GM23338 (cell line): ENCODE measurements at regions not wholly inside any gene's neighbourhood (a gene's known extent, or its start where the extent isn't known, plus 50 kb on each side); places are given as distances from the start of the nearest gene placed in this dataset.

Experiments
- ATAC-seq: fragments of 200-7000 bp; cut with Tn5 transposase; 3 replicates; pipeline ENCODE4 v1.9.1; 2020
- DNase-seq: peaks from one replicate; pipeline ENCODE4 v3.0.0-alpha.2; 2015; ENCODE audit warnings: low spot score
- H2AFZ ChIP-seq: fragments of 200-600 bp; sonication (generic); 2 replicates; pipeline ENCODE4 v1.8.0; 2016; ENCODE audit warnings: antibody characterized with exemption, mild to moderate bottlenecking, moderate library complexity
- H3F3A ChIP-seq: fragments of 200-600 bp; sonication (generic); replicated peaks from 2 replicates; pipeline ENCODE4 v1.8.0; 2017; ENCODE audit warnings: antibody characterized with exemption, mixed run types, low read depth
- H3K27ac ChIP-seq: fragments of 200-600 bp; sonication (generic); 2 replicates; pipeline ENCODE4 v1.6.1; 2016; ENCODE audit warnings: low read depth
- H3K27me3 ChIP-seq: fragments of 200-600 bp; sonication (generic); 2 replicates; pipeline ENCODE4 v1.8.0; 2016; ENCODE audit warnings: mild to moderate bottlenecking, mixed run types, moderate library complexity; ENCODE audit not compliant: insufficient read depth
- H3K36me3 ChIP-seq: fragments of 200-600 bp; sonication (generic); 2 replicates; pipeline ENCODE4 v1.8.0; 2016; ENCODE audit warnings: mild to moderate bottlenecking; ENCODE audit not compliant: insufficient read depth
- H3K4me1 ChIP-seq: fragments of 200-600 bp; sonication (generic); 2 replicates; pipeline ENCODE4 v1.8.0; 2016; ENCODE audit warnings: mild to moderate bottlenecking, moderate library complexity; ENCODE audit not compliant: insufficient read depth
- H3K4me2 ChIP-seq: fragments of 200-600 bp; sonication (generic); 2 replicates; pipeline ENCODE4 v1.7.1; 2017; ENCODE audit warnings: mixed run types
- H3K4me3 ChIP-seq: fragments of 200-600 bp; sonication (generic); 2 replicates; pipeline ENCODE4 v1.6.1; 2016; ENCODE audit warnings: mixed run types
- H3K79me2 ChIP-seq: fragments of 200-600 bp; sonication (generic); replicated peaks from 2 replicates; pipeline ENCODE4 v1.8.0; 2017; ENCODE audit warnings: mild to moderate bottlenecking; ENCODE audit not compliant: insufficient read depth
- H3K9me2 ChIP-seq: fragments of 200-600 bp; sonication (generic); 2 replicates; pipeline ENCODE4 v1.8.0; 2017; ENCODE audit not compliant: insufficient read depth
- H4K20me1 ChIP-seq: fragments of 200-600 bp; sonication (generic); replicated peaks from 2 replicates; pipeline ENCODE4 v1.8.0; 2017; ENCODE audit warnings: mild to moderate bottlenecking; ENCODE audit not compliant: insufficient read depth
- H3K27ac Mint-ChIP-seq: 2 replicates; pipeline ENCODE4 v1.8.0; 2020; ENCODE audit warnings: inconsistent platforms, mild to moderate bottlenecking, moderate library complexity, mixed read lengths
- H3K27me3 Mint-ChIP-seq: 3 replicates; pipeline ENCODE4 v1.8.0; 2022; ENCODE audit warnings: low read depth, mild to moderate bottlenecking, moderate library complexity, mixed read lengths, inconsistent platforms; ENCODE audit not compliant: insufficient read depth, poor library complexity
- H3K36me3 Mint-ChIP-seq: 3 replicates; pipeline ENCODE4 v1.8.0; 2021; ENCODE audit warnings: low read depth, mild to moderate bottlenecking, inconsistent platforms, moderate library complexity, mixed read lengths
- H3K4me1 Mint-ChIP-seq: 3 replicates; pipeline ENCODE4 v1.8.0; 2020; ENCODE audit warnings: mild to moderate bottlenecking, inconsistent platforms, mixed read lengths
- H3K4me3 Mint-ChIP-seq: 3 replicates; pipeline ENCODE4 v1.8.0; 2021; ENCODE audit warnings: moderate library complexity, mild to moderate bottlenecking, inconsistent platforms, mixed read lengths
- H3K9me3 Mint-ChIP-seq: 3 replicates; pipeline ENCODE4 v1.8.0; 2020; ENCODE audit warnings: moderate library complexity, mild to moderate bottlenecking, inconsistent platforms, mixed read lengths
- CREB1 ChIP-seq: fragments of 250-450 bp; sonication (Bioruptor Pico); IDR thresholded peaks from 2 replicates; pipeline ENCODE4 v1.5.0; 2020; ENCODE audit warnings: low read depth, mild to moderate bottlenecking, moderate library complexity
- EZH2 ChIP-seq: fragments of 200-600 bp; sonication (generic); IDR thresholded peaks from one replicate; pipeline ENCODE4 v1.8.0; 2017; ENCODE audit warnings: antibody characterized with exemption, mild to moderate bottlenecking, low read depth; ENCODE audit not compliant: unreplicated experiment
- EZH2phosphoT487 ChIP-seq: fragments of 200-600 bp; sonication (generic); IDR thresholded peaks from one replicate; pipeline ENCODE4 v1.8.1; 2018; ENCODE audit warnings: antibody characterized with exemption; ENCODE audit not compliant: unreplicated experiment
- JUNB ChIP-seq: IDR thresholded peaks from one replicate; pipeline ENCODE4 v1.6.1; 2016; ENCODE audit warnings: antibody characterized with exemption; ENCODE audit not compliant: unreplicated experiment
- NANOG ChIP-seq: IDR thresholded peaks from 2 replicates; pipeline ENCODE4 v1.6.1; 2016; ENCODE audit warnings: antibody characterized with exemption, borderline replicate concordance
- POLR2AphosphoS5 ChIP-seq: IDR thresholded peaks from 2 replicates; pipeline ENCODE4 v1.6.1; 2016; ENCODE audit warnings: antibody characterized with exemption, low read depth
- STAT1 ChIP-seq: IDR thresholded peaks from one replicate; pipeline ENCODE4 v1.6.1; 2016; ENCODE audit warnings: antibody characterized with exemption; ENCODE audit not compliant: unreplicated experiment
- ZNF114 ChIP-seq: fragments of 250-450 bp; sonication (Bioruptor Pico); IDR thresholded peaks from 2 replicates; pipeline ENCODE4 v1.5.0; 2020; ENCODE audit warnings: mild to moderate bottlenecking, moderate library complexity
- ZNF331 ChIP-seq: fragments of 250-450 bp; sonication (Bioruptor Pico); IDR thresholded peaks from 2 replicates; pipeline ENCODE4 v1.5.0; 2020; ENCODE audit warnings: low read depth, mild to moderate bottlenecking, moderate library complexity
- TF ChIP-seq, protein P1 (sequence below): fragments of 250-450 bp; sonication (Bioruptor Pico); IDR thresholded peaks from 2 replicates; pipeline ENCODE4 v1.5.0; 2020; ENCODE audit warnings: mild to moderate bottlenecking, moderate library complexity
- TF ChIP-seq, protein P2 (sequence below), 2 experiments: fragments of 200-600 bp in 1 of 2; sonication (generic) in 1 of 2; conservative IDR thresholded peaks; 2 replicates each; pipeline versions ENCODE4 v1.5.1 to v1.6.1; 2016 to 2017; ENCODE audit warnings: antibody characterized with exemption in 2 of 2, low read depth in 2 of 2, mild to moderate bottlenecking in 2 of 2, moderate library complexity in 1 of 2
- TF ChIP-seq, protein P3 (sequence below): IDR thresholded peaks from 2 replicates; pipeline ENCODE4 v1.6.1; 2016; ENCODE audit warnings: antibody characterized with exemption
- TF ChIP-seq, protein P4 (sequence below): IDR thresholded peaks from one replicate; pipeline ENCODE4 v1.6.1; 2018; ENCODE audit warnings: antibody characterized with exemption; ENCODE audit not compliant: unreplicated experiment

DNA sequence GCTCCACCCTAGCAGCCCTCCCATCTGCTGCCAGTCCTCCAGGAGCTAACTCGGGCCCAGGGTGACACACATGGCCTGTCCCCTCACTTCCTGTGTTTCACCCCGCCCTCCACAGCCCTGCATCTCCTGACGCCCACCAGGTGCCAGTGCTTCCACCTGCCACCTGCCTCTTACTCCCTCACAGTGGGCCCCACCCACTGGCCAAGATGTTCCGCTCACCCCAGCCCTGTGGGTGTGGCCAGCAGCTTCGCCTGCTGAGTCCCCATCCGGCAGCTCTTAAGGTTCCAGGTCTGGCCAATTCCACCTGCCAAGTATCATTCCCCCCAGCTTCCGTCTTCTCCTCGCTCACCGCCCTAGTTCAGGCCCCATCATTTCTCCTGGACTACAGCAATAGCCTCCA lies 184.1 kb downstream of the MBOAT1 start:
- no peak for TF ChIP-seq ZNF114
- TF ChIP-seq, protein P1, sequence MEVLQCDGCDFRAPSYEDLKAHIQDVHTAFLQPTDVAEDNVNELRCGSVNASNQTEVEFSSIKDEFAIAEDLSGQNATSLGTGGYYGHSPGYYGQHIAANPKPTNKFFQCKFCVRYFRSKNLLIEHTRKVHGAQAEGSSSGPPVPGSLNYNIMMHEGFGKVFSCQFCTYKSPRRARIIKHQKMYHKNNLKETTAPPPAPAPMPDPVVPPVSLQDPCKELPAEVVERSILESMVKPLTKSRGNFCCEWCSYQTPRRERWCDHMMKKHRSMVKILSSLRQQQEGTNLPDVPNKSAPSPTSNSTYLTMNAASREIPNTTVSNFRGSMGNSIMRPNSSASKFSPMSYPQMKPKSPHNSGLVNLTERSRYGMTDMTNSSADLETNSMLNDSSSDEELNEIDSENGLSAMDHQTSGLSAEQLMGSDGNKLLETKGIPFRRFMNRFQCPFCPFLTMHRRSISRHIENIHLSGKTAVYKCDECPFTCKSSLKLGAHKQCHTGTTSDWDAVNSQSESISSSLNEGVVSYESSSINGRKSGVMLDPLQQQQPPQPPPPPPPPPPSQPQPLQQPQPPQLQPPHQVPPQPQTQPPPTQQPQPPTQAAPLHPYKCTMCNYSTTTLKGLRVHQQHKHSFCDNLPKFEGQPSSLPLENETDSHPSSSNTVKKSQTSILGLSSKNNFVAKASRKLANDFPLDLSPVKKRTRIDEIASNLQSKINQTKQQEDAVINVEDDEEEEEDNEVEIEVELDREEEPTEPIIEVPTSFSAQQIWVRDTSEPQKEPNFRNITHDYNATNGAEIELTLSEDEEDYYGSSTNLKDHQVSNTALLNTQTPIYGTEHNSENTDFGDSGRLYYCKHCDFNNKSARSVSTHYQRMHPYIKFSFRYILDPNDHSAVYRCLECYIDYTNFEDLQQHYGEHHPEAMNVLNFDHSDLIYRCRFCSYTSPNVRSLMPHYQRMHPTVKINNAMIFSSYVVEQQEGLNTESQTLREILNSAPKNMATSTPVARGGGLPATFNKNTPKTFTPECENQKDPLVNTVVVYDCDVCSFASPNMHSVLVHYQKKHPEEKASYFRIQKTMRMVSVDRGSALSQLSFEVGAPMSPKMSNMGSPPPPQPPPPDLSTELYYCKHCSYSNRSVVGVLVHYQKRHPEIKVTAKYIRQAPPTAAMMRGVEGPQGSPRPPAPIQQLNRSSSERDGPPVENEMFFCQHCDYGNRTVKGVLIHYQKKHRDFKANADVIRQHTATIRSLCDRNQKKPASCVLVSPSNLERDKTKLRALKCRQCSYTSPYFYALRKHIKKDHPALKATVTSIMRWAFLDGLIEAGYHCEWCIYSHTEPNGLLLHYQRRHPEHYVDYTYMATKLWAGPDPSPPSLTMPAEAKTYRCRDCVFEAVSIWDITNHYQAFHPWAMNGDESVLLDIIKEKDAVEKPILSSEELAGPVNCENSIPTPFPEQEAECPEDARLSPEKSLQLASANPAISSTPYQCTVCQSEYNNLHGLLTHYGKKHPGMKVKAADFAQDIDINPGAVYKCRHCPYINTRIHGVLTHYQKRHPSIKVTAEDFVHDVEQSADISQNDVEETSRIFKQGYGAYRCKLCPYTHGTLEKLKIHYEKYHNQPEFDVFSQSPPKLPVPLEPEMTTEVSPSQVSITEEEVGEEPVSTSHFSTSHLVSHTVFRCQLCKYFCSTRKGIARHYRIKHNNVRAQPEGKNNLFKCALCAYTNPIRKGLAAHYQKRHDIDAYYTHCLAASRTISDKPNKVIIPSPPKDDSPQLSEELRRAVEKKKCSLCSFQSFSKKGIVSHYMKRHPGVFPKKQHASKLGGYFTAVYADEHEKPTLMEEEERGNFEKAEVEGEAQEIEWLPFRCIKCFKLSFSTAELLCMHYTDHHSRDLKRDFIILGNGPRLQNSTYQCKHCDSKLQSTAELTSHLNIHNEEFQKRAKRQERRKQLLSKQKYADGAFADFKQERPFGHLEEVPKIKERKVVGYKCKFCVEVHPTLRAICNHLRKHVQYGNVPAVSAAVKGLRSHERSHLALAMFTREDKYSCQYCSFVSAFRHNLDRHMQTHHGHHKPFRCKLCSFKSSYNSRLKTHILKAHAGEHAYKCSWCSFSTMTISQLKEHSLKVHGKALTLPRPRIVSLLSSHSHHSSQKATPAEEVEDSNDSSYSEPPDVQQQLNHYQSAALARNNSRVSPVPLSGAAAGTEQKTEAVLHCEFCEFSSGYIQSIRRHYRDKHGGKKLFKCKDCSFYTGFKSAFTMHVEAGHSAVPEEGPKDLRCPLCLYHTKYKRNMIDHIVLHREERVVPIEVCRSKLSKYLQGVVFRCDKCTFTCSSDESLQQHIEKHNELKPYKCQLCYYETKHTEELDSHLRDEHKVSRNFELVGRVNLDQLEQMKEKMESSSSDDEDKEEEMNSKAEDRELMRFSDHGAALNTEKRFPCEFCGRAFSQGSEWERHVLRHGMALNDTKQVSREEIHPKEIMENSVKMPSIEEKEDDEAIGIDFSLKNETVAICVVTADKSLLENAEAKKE (CRISPR knock-in tag) = no peak
- no peak for TF ChIP-seq STAT1
- TF ChIP-seq, protein P2, sequence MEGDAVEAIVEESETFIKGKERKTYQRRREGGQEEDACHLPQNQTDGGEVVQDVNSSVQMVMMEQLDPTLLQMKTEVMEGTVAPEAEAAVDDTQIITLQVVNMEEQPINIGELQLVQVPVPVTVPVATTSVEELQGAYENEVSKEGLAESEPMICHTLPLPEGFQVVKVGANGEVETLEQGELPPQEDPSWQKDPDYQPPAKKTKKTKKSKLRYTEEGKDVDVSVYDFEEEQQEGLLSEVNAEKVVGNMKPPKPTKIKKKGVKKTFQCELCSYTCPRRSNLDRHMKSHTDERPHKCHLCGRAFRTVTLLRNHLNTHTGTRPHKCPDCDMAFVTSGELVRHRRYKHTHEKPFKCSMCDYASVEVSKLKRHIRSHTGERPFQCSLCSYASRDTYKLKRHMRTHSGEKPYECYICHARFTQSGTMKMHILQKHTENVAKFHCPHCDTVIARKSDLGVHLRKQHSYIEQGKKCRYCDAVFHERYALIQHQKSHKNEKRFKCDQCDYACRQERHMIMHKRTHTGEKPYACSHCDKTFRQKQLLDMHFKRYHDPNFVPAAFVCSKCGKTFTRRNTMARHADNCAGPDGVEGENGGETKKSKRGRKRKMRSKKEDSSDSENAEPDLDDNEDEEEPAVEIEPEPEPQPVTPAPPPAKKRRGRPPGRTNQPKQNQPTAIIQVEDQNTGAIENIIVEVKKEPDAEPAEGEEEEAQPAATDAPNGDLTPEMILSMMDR (conservative IDR thresholded peaks at IDR 0.05; ENCODE audit: low read depth in 2 of 2) = no peak
- no peak for TF ChIP-seq NANOG
- TF ChIP-seq, protein P3, sequence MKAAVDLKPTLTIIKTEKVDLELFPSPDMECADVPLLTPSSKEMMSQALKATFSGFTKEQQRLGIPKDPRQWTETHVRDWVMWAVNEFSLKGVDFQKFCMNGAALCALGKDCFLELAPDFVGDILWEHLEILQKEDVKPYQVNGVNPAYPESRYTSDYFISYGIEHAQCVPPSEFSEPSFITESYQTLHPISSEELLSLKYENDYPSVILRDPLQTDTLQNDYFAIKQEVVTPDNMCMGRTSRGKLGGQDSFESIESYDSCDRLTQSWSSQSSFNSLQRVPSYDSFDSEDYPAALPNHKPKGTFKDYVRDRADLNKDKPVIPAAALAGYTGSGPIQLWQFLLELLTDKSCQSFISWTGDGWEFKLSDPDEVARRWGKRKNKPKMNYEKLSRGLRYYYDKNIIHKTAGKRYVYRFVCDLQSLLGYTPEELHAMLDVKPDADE = no peak
- TF ChIP-seq, protein P4, sequence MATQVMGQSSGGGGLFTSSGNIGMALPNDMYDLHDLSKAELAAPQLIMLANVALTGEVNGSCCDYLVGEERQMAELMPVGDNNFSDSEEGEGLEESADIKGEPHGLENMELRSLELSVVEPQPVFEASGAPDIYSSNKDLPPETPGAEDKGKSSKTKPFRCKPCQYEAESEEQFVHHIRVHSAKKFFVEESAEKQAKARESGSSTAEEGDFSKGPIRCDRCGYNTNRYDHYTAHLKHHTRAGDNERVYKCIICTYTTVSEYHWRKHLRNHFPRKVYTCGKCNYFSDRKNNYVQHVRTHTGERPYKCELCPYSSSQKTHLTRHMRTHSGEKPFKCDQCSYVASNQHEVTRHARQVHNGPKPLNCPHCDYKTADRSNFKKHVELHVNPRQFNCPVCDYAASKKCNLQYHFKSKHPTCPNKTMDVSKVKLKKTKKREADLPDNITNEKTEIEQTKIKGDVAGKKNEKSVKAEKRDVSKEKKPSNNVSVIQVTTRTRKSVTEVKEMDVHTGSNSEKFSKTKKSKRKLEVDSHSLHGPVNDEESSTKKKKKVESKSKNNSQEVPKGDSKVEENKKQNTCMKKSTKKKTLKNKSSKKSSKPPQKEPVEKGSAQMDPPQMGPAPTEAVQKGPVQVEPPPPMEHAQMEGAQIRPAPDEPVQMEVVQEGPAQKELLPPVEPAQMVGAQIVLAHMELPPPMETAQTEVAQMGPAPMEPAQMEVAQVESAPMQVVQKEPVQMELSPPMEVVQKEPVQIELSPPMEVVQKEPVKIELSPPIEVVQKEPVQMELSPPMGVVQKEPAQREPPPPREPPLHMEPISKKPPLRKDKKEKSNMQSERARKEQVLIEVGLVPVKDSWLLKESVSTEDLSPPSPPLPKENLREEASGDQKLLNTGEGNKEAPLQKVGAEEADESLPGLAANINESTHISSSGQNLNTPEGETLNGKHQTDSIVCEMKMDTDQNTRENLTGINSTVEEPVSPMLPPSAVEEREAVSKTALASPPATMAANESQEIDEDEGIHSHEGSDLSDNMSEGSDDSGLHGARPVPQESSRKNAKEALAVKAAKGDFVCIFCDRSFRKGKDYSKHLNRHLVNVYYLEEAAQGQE = no peak
- TF ChIP-seq JUNB = no peak
- no peak for TF ChIP-seq CREB1
- no peak for TF ChIP-seq POLR2AphosphoS5
- TF ChIP-seq EZH2phosphoT487 = no peak
- TF ChIP-seq EZH2 = no peak
- TF ChIP-seq ZNF331 = no peak
- Histone ChIP-seq H3K9me2 (no peaks in the 10 kb centered on the region), H3K79me2 (no peaks in the 10 kb centered on the region), H3K36me3 (no peaks in the 10 kb centered on the region), H3F3A (no peaks in the 10 kb centered on the region), H2AFZ (no peak overlapping the region), H3K27ac (no peak overlapping the region), H4K20me1 (no peaks in the 10 kb centered on the region), H3K4me3 (no peak overlapping the region), H3K27me3 (no peaks in the 10 kb centered on the region), H3K4me1 (no peaks in the 10 kb centered on the region), H3K4me2 (no peak overlapping the region)
- H3K36me3 Mint-ChIP-seq = peaks cover 4% of the 10 kb centered on the region; the same call in 2 of the 3 replicates
- no peak overlapping the region for H3K4me3 Mint-ChIP-seq
- H3K4me1 Mint-ChIP-seq = peaks cover 5% of the 10 kb centered on the region; the same call in 2 of the 3 replicates
- peak; percentile 18 for DNase-seq
- no peaks in the 10 kb centered on the region; the same call in 2 of the 3 replicates for H3K9me3 Mint-ChIP-seq
- peaks cover 6% of the 10 kb centered on the region for H3K27me3 Mint-ChIP-seq
- H3K27ac Mint-ChIP-seq = no peak overlapping the region
- peak; percentile 71 for ATAC-seq
